ENCODE measurements at regions not wholly inside any gene's neighbourhood (a gene's known extent, or its start where the extent isn't known, plus 50 kb on each side); places are given as distances from the start of the nearest gene placed in this dataset.

DNA sequence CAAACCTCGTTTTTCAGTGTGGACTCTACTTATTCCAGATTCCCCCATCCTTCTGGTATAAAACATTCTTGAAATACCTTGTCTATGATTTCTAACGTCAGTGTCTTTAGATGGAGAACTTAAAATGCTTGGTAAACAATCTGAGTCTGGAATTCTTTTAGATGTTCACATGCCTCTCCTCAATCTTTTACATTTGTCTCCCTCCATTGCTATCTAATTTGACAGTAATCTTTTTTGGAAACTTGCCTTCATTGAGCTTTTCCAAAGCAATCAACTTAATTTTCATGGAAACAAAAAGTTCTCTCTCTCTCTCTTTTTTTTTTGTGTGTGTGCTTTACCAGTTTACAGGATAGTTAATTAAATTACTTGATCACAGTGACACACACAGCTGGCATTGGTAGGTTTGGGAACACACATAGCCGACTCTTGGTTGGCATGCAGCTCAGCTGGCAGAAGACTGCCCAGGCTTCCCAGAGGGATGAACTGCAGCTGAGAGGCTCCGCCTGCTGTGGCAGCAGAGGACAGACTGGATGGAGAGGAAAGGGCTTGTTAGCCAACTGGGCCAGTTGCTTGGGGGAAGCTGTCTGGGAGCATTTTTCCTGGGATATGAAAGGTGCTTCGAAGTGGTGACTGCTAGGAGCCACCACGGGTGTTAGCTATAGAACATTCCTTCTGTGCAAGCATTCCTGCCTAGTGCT, 271.3 kb downstream of the ZSWIM6 start:
- H3K79me2 ChIP-seq (ENCODE audit: control insufficient read depth, low read length), result no peaks in the 10 kb centered on the region
- H3K27ac ChIP-seq (ENCODE audit: low read depth, low read length), result no peak overlapping the region
- no peaks in the 10 kb centered on the region for H3K9me2 ChIP-seq (replicated peaks; ENCODE audit: control insufficient read depth, low read length)
- H4K20me1 ChIP-seq (ENCODE audit: control insufficient read depth, insufficient read depth, low read depth, low read length), result no peaks in the 10 kb centered on the region
- no peaks in the 10 kb centered on the region for H3K9me3 ChIP-seq (ENCODE audit: control insufficient read depth, insufficient read depth, low read length)
- H3K4me1 ChIP-seq (ENCODE audit: control insufficient read depth, low read length), result no peaks in the 10 kb centered on the region
- H3K4me3 ChIP-seq (ENCODE audit: low read length), result no peak overlapping the region
- TF ChIP-seq, protein P1, sequence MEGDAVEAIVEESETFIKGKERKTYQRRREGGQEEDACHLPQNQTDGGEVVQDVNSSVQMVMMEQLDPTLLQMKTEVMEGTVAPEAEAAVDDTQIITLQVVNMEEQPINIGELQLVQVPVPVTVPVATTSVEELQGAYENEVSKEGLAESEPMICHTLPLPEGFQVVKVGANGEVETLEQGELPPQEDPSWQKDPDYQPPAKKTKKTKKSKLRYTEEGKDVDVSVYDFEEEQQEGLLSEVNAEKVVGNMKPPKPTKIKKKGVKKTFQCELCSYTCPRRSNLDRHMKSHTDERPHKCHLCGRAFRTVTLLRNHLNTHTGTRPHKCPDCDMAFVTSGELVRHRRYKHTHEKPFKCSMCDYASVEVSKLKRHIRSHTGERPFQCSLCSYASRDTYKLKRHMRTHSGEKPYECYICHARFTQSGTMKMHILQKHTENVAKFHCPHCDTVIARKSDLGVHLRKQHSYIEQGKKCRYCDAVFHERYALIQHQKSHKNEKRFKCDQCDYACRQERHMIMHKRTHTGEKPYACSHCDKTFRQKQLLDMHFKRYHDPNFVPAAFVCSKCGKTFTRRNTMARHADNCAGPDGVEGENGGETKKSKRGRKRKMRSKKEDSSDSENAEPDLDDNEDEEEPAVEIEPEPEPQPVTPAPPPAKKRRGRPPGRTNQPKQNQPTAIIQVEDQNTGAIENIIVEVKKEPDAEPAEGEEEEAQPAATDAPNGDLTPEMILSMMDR (IDR thresholded peaks at IDR 0.05; ENCODE audit: low read depth, low read length, poor library complexity, severe bottlenecking), result no peak
- no peak for TF ChIP-seq EZH2phosphoT487 (IDR thresholded peaks at IDR 0.05; ENCODE audit: borderline replicate concordance, low read length)
- H3K27me3 ChIP-seq (ENCODE audit: control insufficient read depth, low read length), result no peaks in the 10 kb centered on the region
- H3F3A ChIP-seq (ENCODE audit: control insufficient read depth, insufficient read depth), result no peaks in the 10 kb centered on the region
- no peaks in the 10 kb centered on the region for H3K36me3 ChIP-seq (ENCODE audit: control insufficient read depth, low read length)
- no peak overlapping the region for H3K4me2 ChIP-seq (ENCODE audit: low read length)

DNA sequence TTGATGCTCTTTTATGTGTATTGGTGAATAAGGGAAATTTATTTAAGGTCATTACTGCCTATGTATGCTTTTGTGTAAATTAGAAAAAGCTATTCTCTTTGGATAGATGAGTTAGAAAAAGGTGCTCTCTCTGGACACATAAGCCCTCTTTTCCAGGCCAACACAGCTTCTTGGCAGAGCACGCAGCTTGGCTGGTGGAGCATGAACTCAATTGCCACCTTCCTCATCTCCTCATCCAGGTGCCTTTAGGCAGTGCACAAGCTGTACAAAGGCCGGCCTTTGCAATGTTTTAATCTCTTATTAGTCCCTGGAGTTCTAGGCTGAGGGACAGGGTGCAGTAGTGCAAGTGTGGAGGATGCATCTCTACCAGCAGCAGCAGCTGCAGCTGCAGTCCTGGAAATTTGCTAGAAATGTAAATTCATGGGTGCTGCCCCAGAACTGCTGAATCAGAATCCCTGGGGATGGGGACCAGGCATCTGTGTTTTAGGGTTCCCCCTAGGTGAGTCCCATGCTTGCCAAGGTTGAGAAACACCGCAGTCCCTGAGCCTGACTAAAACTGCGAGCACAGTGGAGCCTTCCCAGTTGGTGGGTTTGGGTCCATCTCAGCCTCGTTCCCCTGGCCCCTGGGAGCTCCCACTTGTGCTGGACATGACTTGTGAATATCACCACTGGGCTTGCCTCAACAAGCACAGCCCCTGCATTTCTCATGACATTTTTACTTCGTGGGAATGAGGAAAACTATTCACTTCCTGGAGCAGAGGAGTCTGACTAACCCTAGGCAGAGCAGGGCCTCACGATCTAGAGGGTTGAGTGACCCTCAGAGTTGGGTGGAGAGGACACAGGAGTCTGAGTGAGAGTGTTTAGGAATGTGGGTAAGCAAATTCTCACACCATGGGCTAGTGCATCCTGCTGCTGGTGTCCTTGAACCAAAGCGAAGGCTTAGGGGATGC, 272.3 kb downstream of the ZSWIM6 start:
- H3K4me2 ChIP-seq (ENCODE audit: low read length), result no peak overlapping the region
- H4K20me1 ChIP-seq (ENCODE audit: control insufficient read depth, insufficient read depth, low read depth, low read length), result no peaks in the 10 kb centered on the region
- H3K27ac ChIP-seq (ENCODE audit: low read depth, low read length), result no peak overlapping the region
- no peak overlapping the region for H3K4me3 ChIP-seq (ENCODE audit: low read length)
- no peak for TF ChIP-seq EZH2phosphoT487 (IDR thresholded peaks at IDR 0.05; ENCODE audit: borderline replicate concordance, low read length)
- TF ChIP-seq, protein P1 (IDR thresholded peaks at IDR 0.05; ENCODE audit: low read depth, low read length, poor library complexity, severe bottlenecking), result no peak
- no peaks in the 10 kb centered on the region for H3K79me2 ChIP-seq (ENCODE audit: control insufficient read depth, low read length)
- H3K9me2 ChIP-seq (replicated peaks; ENCODE audit: control insufficient read depth, low read length), result no peaks in the 10 kb centered on the region
- H3K27me3 ChIP-seq (ENCODE audit: control insufficient read depth, low read length), result no peaks in the 10 kb centered on the region
- no peaks in the 10 kb centered on the region for H3F3A ChIP-seq (ENCODE audit: control insufficient read depth, insufficient read depth)
- no peaks in the 10 kb centered on the region for H3K9me3 ChIP-seq (ENCODE audit: control insufficient read depth, insufficient read depth, low read length)
- no peaks in the 10 kb centered on the region for H3K4me1 ChIP-seq (ENCODE audit: control insufficient read depth, low read length)
- no peaks in the 10 kb centered on the region for H3K36me3 ChIP-seq (ENCODE audit: control insufficient read depth, low read length)

DNA sequence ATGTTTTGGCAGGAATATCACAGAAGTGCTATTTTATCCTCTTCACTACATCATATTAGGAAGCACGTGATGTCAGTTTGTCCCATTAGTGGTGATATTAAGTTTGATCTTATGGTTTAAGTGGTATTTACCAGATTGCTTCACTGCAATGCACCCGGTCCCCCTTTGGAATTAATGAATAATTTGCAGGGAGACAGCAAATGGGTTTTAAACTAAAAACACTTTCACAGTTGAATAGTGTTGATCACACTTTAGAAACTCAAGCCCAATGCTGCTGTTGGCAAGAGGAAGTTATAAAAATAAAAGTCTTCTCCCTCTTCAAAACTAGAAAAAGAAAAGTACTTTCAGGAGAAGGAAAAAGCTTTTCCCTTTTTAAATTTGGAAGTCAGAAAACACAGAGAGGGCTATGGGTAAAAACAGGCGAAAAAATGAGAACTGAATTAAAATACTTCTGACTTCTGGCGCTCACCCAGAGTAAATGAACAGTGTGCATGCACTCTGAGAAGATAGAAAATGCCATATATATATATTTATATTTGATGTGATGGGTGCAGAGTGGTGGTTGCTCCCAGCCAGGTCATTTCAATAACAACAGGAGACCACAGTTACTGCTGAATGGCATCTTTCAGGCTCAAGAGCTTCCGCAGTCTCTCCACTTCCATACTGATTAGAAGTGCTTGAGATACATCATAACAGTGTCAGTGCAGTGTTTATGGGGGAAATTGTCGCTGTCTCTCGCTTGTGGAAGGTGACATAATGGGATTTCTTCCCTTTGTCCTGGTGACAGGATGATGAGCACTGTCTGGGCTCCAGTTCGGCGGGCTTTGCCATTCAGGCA, 278.0 kb downstream of the ZSWIM6 start:
- no peak overlapping the region for H3K4me3 ChIP-seq (ENCODE audit: low read length)
- no peaks in the 10 kb centered on the region for H3K9me2 ChIP-seq (replicated peaks; ENCODE audit: control insufficient read depth, low read length)
- no peaks in the 10 kb centered on the region for H3K79me2 ChIP-seq (ENCODE audit: control insufficient read depth, low read length)
- no peaks in the 10 kb centered on the region for H4K20me1 ChIP-seq (ENCODE audit: control insufficient read depth, insufficient read depth, low read depth, low read length)
- H3F3A ChIP-seq (ENCODE audit: control insufficient read depth, insufficient read depth), result no peaks in the 10 kb centered on the region
- no peaks in the 10 kb centered on the region for H3K9me3 ChIP-seq (ENCODE audit: control insufficient read depth, insufficient read depth, low read length)
- H3K4me1 ChIP-seq (ENCODE audit: control insufficient read depth, low read length), result no peaks in the 10 kb centered on the region
- TF ChIP-seq, protein P1 (IDR thresholded peaks at IDR 0.05; ENCODE audit: low read depth, low read length, poor library complexity, severe bottlenecking), result no peak
- no peak for TF ChIP-seq EZH2phosphoT487 (IDR thresholded peaks at IDR 0.05; ENCODE audit: borderline replicate concordance, low read length)
- H3K36me3 ChIP-seq (ENCODE audit: control insufficient read depth, low read length), result no peaks in the 10 kb centered on the region
- H3K27me3 ChIP-seq (ENCODE audit: control insufficient read depth, low read length), result no peaks in the 10 kb centered on the region; the same call in 1 of the 2 replicates
- H3K27ac ChIP-seq (ENCODE audit: low read depth, low read length), result no peak overlapping the region
- no peak overlapping the region for H3K4me2 ChIP-seq (ENCODE audit: low read length)

Data from DOHH2 (cell line).